C4-2B (cell line): ENCODE measurements at regions not wholly inside any gene's neighbourhood (a gene's known extent, or its start where the extent isn't known, plus 50 kb on each side); places are given as distances from the start of the nearest gene placed in this dataset.

Experiments
- H3K27ac ChIP-seq: fragments of 450-650 bp; 2 replicates; pipeline ENCODE4 v1.5.1; 2017
- ZFX ChIP-seq: fragments of 450-650 bp; IDR thresholded peaks from 2 replicates; pipeline ENCODE4 v1.6.1; 2017
- TF ChIP-seq, protein P1 (sequence below): fragments of 450-650 bp; conservative IDR thresholded peaks from 2 replicates; pipeline ENCODE4 v1.5.1; 2017; ENCODE audit warnings: mild to moderate bottlenecking

DNA sequence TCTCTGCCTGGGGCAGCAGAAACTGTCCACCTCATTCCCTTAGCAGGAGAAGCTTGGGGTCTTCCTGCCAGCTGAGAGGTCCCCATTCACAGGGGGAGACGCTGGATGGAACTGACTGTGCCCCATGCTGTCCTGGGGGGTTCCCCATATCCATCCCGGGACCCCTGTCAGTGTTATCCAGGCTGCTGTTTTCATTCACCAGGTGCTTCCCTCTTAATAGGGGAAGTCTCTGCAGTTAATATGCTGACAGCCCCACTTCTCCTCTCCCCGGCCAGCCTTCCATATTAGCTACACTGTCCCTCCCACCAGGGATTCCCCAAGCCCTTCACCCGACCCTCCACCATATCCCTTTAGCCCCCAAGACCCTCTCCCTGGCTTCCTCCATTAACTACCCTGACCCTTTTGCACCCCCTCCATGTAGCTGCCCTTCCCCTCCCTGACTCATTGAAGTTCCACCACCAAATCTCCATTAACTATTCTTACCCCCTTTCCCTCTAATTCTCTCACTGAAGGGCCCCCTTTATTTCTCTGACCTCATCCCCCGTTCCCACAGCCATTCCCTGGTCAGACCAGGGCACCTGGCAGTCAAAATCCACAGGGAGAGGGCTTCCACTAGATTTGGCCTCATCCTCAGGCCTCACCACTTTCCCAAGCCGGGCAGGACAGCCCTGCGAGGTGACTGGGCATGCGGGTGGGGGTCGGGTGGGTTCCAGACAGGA, 92.0 kb upstream of the PAX2 start:
- TF ChIP-seq, protein P1, sequence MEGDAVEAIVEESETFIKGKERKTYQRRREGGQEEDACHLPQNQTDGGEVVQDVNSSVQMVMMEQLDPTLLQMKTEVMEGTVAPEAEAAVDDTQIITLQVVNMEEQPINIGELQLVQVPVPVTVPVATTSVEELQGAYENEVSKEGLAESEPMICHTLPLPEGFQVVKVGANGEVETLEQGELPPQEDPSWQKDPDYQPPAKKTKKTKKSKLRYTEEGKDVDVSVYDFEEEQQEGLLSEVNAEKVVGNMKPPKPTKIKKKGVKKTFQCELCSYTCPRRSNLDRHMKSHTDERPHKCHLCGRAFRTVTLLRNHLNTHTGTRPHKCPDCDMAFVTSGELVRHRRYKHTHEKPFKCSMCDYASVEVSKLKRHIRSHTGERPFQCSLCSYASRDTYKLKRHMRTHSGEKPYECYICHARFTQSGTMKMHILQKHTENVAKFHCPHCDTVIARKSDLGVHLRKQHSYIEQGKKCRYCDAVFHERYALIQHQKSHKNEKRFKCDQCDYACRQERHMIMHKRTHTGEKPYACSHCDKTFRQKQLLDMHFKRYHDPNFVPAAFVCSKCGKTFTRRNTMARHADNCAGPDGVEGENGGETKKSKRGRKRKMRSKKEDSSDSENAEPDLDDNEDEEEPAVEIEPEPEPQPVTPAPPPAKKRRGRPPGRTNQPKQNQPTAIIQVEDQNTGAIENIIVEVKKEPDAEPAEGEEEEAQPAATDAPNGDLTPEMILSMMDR: no peak
- TF ChIP-seq ZFX: no peak
- H3K27ac ChIP-seq: no peak overlapping the region

DNA sequence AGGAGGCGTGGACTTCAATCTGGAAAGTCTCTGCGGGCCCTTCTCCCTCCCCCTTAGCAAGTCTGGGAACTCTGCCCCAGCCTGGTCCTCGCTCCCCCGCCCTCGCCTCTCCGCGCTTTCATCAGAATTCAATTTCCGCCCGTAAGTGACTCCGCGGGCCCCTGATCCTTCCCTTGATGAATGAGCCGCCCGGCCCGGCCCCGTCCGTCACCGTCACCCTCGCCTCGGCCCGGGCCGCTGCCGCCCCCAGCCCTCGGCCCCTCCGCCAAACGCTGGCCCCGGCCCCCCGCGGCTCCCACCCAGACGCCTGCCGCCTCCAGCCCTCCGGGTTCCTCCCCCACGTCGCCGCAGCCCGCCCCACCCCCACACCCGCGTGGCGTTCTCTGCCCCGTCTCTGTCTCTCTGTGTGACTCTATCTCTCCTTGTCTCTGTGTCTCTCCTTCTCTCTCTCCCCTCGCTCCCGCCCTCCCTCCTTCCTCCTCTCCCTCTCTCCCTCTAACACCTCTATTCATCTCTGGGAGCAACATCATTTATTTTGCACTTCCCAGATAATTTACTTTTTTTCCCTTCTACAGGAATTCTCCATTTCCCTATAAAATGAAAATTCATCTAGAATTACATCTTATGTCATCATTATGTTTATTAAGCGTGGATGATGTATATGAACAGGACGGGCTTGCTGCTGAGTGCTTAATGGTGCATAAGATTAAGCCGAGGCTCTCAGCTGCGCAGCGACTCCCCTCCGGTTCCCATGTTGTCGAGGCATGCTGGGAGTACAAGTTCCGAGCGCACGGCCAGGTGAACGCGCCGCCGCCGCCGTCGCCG, 91.2 kb upstream of the PAX2 start:
- no peak overlapping the region for H3K27ac ChIP-seq
- TF ChIP-seq, protein P1: no peak
- TF ChIP-seq ZFX: no peak

DNA sequence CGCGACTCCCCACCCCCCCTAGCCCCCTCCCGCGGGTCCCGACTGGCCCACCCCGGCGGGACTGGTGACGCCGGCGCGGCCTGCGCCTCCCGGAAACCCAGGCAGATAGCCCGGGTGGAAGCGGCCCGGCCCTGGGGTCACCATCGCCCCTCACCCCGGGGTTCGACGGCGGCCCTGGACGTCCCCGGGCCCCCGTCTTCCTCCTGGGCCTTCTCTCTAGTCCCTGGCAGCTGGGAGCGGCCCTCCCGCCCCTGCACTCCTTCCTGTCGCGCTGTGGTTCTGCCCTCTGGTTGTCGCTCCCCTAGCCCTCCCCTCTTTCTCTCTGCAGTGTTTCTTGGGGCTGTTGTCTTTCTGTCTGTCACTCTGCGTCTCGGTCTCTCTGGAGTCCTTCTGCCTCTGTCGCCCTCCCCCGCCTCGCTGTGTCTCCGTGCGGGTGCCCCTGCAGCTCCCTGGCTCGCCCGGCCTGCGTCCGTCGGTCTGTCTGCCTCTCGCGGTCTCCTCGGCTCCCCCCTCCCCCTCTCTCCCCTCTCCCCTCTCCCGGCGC, 90.5 kb upstream of the PAX2 start:
- no peak overlapping the region for H3K27ac ChIP-seq
- TF ChIP-seq ZFX: no peak
- TF ChIP-seq, protein P1: no peak

DNA sequence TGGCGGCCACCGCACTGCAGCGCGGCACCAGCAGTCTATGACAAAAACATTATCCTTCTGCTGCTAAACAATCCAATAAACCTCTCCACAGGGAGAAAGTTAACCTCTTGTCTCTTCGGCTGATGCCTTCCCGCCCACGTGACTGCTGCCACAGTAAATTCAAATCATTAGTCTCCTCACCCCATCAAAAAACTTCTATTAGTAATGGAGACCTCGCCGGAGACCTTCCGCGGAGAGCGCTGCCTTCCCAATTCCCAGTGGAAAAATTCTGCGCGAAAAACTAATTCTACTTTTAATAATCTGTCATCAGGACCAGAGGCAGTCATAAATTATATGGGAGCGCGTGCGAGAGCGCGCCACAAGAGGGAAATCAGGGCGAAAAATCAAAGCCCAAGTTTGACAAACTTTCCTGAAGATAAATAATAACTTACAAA, 90.0 kb upstream of the PAX2 start:
- H3K27ac ChIP-seq: no peak overlapping the region
- no peak for TF ChIP-seq ZFX
- TF ChIP-seq, protein P1: no peak

DNA sequence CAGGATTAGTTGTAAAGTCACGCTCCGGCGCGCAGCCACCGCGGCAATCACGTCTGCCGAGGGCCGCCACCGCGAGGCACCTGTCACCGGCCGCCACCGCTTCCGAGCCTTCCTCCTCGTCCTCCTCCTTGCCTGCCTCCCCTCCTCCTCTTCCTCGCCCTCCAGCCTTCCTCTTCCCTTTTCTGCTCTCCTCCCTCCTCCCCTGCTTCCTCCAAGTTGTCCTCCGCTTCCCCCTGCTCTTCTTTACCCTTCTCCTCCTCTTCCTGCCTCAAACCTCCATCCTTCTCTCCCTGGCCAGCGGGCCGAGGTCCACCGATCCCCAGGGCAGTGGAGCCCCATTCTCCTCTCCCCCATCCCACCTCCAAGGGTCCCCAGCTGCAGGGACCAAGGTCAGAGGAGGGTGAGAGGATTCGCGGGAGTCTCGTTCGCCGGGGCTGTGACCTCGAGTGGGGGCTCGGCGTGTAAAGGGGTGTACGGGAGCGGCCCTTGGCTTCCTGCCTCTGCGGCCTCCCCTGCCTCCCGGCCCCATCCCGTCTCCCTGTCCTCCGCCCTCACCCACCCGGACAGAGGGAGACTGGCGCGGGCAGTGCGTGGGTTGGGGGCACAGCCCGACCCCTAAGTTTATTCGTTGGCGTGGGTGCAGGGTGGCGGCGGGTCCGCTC, 89.5 kb upstream of the PAX2 start:
- no peak for TF ChIP-seq ZFX
- TF ChIP-seq, protein P1: no peak

DNA sequence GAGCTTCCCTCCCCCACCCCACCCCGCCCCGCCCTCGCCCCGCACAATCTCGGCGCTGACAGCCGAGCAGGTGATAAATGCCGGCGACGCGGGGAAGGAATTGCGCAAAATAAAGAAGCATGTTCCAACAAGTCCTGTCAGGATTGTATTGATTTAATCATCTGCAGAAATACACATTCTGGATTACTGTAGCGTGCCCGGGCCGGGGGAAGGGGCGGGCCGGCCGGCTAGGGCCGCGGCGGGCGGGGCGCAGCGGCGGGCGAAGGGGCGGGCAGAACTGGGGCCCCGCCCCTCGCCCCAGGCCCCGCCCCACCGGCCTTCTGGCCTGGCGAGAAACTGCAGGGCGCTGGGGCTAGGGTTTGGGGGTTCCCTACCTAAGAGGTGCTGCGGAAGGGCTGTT, 88.9 kb upstream of the PAX2 start:
- TF ChIP-seq, protein P1: no peak
- TF ChIP-seq ZFX: no peak
- no peak overlapping the region for H3K27ac ChIP-seq

More for the DNA sequence above, 89.5 kb upstream of the PAX2 start:
- H3K27ac ChIP-seq: no peak overlapping the region

DNA sequence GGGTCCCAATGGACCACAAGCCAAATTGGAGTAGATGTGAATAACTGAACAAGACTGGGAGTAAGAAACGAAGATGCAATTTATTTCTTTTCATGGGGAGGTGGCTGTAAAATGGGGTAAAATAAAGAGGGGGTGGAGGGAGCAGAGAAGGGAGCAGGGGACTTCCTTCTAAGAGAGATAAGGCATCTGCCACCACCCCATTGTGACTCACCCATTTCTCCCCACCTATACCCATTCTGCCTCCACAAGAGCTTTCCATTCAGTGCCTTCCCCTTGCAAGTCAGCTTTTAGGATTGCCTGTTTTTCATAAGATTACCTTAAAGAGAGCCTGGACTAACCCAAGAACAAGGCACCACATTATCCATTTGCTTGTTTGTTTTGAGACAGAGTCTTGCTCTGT, 87.1 kb upstream of the PAX2 start:
- TF ChIP-seq, protein P1: no peak
- TF ChIP-seq ZFX: no peak
- H3K27ac ChIP-seq: no peak overlapping the region
